Memory B cell (primary cell): ENCODE measurements at regions not wholly inside any gene's neighbourhood (a gene's known extent, or its start where the extent isn't known, plus 50 kb on each side); places are given as distances from the start of the nearest gene placed in this dataset.
"Not testable (repeated sequence)": the region's sequence is repeated elsewhere in the genome, so short reads cannot be mapped to it uniquely, and the experiment has no call there.

Source experiments
- ATAC-seq: fragments of 150-1000 bp; cut with Tn5 transposase; 2 replicates; pipeline ENCODE4 v1.10.0; 2021; ENCODE audit warnings: low read depth, mild to moderate bottlenecking, moderate library complexity
- DNase-seq, 2 donors: peaks; one replicate each; pipeline ENCODE4 v3.0.0; 2022; ENCODE audit warnings: low spot score in 2 of 2
- H3K27ac Mint-ChIP-seq: one replicate; pipeline ENCODE4 v1.8.0; 2022; ENCODE audit warnings: mild to moderate bottlenecking, moderate library complexity, mixed read lengths
- H3K27me3 Mint-ChIP-seq: one replicate; pipeline ENCODE4 v1.8.0; 2022; ENCODE audit warnings: mixed read lengths
- H3K36me3 Mint-ChIP-seq: one replicate; pipeline ENCODE4 v1.8.0; 2022; ENCODE audit warnings: mild to moderate bottlenecking, mixed read lengths
- H3K4me1 Mint-ChIP-seq: one replicate; pipeline ENCODE4 v1.8.0; 2022; ENCODE audit warnings: mixed read lengths
- H3K4me3 Mint-ChIP-seq: one replicate; pipeline ENCODE4 v1.8.0; 2022; ENCODE audit warnings: mild to moderate bottlenecking, moderate library complexity, mixed read lengths
- H3K9me3 Mint-ChIP-seq: one replicate; pipeline ENCODE4 v1.8.0; 2022; ENCODE audit warnings: mixed read lengths

- DNase-seq (no peak), ATAC-seq (no peak)
- no peak overlapping the region for H3K4me3 Mint-ChIP-seq
- peaks cover 6% of the 10 kb centered on the region for H3K9me3 Mint-ChIP-seq
- no peaks in the 10 kb centered on the region for H3K36me3 Mint-ChIP-seq
- H3K4me1 Mint-ChIP-seq: no peaks in the 10 kb centered on the region
- no peak overlapping the region for H3K27ac Mint-ChIP-seq
- H3K27me3 Mint-ChIP-seq: no peaks in the 10 kb centered on the region
Observed at GRCh38 chr13:85132986-85133385, 666.2 kb downstream of the SLITRK6 start.

GRCh38 chr13:85123501-85123900, 675.7 kb downstream of the SLITRK6 start:
- H3K27ac Mint-ChIP-seq, ATAC-seq, H3K9me3 Mint-ChIP-seq, H3K4me3 Mint-ChIP-seq, DNase-seq, H3K36me3 Mint-ChIP-seq, H3K4me1 Mint-ChIP-seq, H3K27me3 Mint-ChIP-seq: not testable (repeated sequence)

- no peak overlapping the region for H3K27ac Mint-ChIP-seq
- no peaks in the 10 kb centered on the region for H3K36me3 Mint-ChIP-seq
- H3K4me3 Mint-ChIP-seq: no peak overlapping the region
- ATAC-seq (no peak), DNase-seq (no peak)
- H3K27me3 Mint-ChIP-seq: no peaks in the 10 kb centered on the region
- no peaks in the 10 kb centered on the region for H3K4me1 Mint-ChIP-seq
- peaks cover 4% of the 10 kb centered on the region for H3K9me3 Mint-ChIP-seq
Observed at GRCh38 chr13:85108356-85108755, 690.9 kb downstream of the SLITRK6 start.

DNA sequence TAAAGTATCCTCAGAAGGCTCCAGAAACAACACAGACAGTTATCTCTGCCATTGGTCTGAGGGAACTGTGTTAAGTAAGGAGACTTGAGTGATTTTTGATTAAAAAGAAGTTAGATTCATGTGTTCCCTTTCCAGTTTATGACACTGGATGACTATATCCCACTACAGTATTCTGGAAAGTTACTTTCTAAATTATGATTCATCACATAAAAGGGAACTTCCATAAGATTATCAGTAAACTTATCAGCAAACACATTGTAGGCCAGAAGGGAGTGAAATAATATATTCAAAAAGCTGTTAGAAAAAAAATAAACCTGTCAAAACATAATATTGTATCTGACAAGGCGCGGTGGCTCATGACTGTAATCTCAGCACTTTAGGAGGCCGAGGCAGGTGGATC, 700.0 kb downstream of the SLITRK6 start:
- H3K9me3 Mint-ChIP-seq: peaks cover 11% of the 10 kb centered on the region
- H3K4me1 Mint-ChIP-seq: no peaks in the 10 kb centered on the region

GRCh38 chr13:85095418-85096272, 703.6 kb downstream of the SLITRK6 start:
- ATAC-seq (no peak), DNase-seq (no peak)
- Mint-ChIP-seq H3K9me3 (peaks cover 7% of the 10 kb centered on the region), H3K4me3 (no peak overlapping the region), H3K27ac (no peak overlapping the region), H3K36me3 (no peaks in the 10 kb centered on the region), H3K27me3 (no peaks in the 10 kb centered on the region), H3K4me1 (no peaks in the 10 kb centered on the region)

More for the DNA sequence above, 700.0 kb downstream of the SLITRK6 start:
- Mint-ChIP-seq H3K4me3 (no peak overlapping the region), H3K36me3 (no peaks in the 10 kb centered on the region), H3K27me3 (no peaks in the 10 kb centered on the region), H3K27ac (no peak overlapping the region)
- no peak for ATAC-seq
- no peak for DNase-seq

DNA sequence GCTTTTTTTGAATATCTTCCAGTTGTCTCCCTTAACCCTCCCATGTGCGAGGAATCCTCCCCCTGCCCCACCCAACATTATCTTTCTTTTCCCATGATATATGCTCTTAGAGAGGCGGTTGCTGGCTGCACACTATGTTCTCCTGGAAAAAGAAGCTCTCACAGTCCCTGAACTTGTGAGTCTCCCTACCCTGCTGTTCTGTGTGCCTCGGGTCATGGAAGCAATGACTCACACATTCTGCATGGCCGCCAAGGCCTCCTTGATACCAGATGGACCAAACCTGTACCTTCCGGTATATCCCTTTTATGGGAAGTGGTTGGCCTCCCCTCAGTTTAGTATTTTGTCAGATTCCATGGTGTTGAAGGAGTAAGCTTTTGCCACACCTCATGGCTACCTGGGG, 705.4 kb downstream of the SLITRK6 start:
- no peak overlapping the region for H3K27ac Mint-ChIP-seq
- no peaks in the 10 kb centered on the region for H3K36me3 Mint-ChIP-seq
- ATAC-seq: no peak
- peaks cover 3% of the 10 kb centered on the region for H3K9me3 Mint-ChIP-seq
- H3K27me3 Mint-ChIP-seq: no peaks in the 10 kb centered on the region
- DNase-seq: no peak
- no peak overlapping the region for H3K4me3 Mint-ChIP-seq
- no peaks in the 10 kb centered on the region for H3K4me1 Mint-ChIP-seq

DNA sequence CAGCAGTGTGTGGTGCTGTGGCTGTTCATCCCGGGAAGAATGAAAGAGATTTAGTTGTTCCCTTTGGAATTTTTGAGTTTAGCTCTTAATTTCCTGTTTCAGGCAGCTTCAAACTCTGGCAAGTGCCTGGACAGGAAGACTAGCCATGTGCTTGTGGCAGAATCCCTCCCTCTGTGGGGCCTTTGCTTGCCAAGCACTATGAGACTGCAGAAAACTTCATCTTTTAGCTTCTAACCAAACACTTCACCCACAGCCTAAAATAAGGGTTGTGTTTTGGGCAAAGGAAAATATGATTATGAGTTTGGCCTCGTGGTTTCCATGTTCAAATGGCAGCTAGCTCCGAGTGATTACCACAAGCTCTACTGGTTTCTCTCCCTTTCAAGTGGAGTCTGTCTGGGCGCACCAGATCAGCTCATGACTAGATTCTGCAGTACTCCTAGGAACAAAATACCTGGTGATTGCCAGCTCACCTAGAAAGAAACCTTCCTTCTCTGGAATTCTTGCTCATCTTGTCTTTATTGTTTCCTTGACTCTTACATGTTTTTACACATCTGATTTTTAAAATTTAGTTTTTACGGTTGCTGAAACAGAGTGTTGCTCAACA, 707.5 kb downstream of the SLITRK6 start:
- ATAC-seq (no peak), DNase-seq (no peak)
- H3K4me3 Mint-ChIP-seq: no peak overlapping the region
- no peaks in the 10 kb centered on the region for H3K36me3 Mint-ChIP-seq
- no peaks in the 10 kb centered on the region for H3K4me1 Mint-ChIP-seq
- H3K9me3 Mint-ChIP-seq: peaks cover 6% of the 10 kb centered on the region
- H3K27me3 Mint-ChIP-seq: no peaks in the 10 kb centered on the region
- H3K27ac Mint-ChIP-seq: no peak overlapping the region

- no peak overlapping the region for H3K4me3 Mint-ChIP-seq
- ATAC-seq (no peak), DNase-seq (no peak)
- H3K9me3 Mint-ChIP-seq: peaks cover 4% of the 10 kb centered on the region
- H3K36me3 Mint-ChIP-seq: no peaks in the 10 kb centered on the region
- H3K4me1 Mint-ChIP-seq: no peaks in the 10 kb centered on the region
- no peaks in the 10 kb centered on the region for H3K27me3 Mint-ChIP-seq
- no peak overlapping the region for H3K27ac Mint-ChIP-seq
Observed at GRCh38 chr13:85089186-85089585, 710.0 kb downstream of the SLITRK6 start.

DNA sequence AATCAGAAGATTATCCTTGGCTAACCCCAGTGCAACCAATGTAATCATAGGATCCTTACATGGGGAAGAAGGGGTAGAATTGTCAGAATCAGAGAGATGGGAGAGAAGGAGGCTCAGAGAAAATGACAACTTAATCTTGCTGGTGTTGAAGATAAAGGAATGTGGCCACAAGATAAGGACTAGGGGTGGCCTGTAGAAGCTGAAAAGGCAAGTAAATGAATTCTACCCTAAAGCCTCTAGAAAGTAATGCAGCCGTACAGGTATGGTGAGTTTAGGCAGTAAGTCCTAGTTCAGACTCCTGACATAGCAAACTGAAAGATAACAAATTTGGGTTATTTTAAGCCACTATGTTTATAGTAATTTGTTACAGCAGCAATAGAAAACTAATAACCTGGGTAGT, 718.5 kb downstream of the SLITRK6 start:
- no peak for DNase-seq
- Mint-ChIP-seq H3K36me3 (no peaks in the 10 kb centered on the region), H3K27me3 (no peaks in the 10 kb centered on the region), H3K27ac (no peak overlapping the region), H3K4me1 (no peaks in the 10 kb centered on the region), H3K9me3 (peaks cover 2% of the 10 kb centered on the region), H3K4me3 (no peak overlapping the region)
- ATAC-seq: no peak

DNA sequence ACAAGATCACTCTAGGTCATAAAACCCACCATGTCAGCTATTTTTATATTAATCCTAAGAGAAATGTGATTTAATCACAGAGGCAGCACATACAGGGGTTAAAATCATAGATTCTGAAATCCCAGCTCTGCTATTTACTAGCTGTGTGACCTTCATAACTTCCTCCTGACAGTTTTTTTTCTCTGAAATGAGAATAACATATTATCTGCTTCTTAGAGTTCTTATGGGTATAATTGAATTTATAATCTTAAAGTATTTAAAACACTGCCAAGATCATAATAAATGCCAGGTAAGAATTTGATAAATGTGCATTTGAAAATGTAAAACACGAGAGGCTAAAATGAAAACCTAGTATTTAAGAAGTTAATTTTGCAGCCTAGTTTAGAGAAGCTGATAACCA, 722.9 kb downstream of the SLITRK6 start:
- Mint-ChIP-seq H3K27me3 (no peaks in the 10 kb centered on the region), H3K9me3 (no peaks in the 10 kb centered on the region), H3K36me3 (no peaks in the 10 kb centered on the region), H3K4me3 (no peak overlapping the region), H3K4me1 (no peaks in the 10 kb centered on the region), H3K27ac (no peak overlapping the region)
- no peak for DNase-seq
- ATAC-seq: no peak

- Mint-ChIP-seq H3K9me3 (no peaks in the 10 kb centered on the region), H3K27ac (no peak overlapping the region), H3K27me3 (no peaks in the 10 kb centered on the region), H3K36me3 (no peaks in the 10 kb centered on the region), H3K4me3 (no peak overlapping the region), H3K4me1 (no peaks in the 10 kb centered on the region)
- ATAC-seq (no peak), DNase-seq (no peak)
Observed at GRCh38 chr13:85074543-85075313, 724.5 kb downstream of the SLITRK6 start.

DNA sequence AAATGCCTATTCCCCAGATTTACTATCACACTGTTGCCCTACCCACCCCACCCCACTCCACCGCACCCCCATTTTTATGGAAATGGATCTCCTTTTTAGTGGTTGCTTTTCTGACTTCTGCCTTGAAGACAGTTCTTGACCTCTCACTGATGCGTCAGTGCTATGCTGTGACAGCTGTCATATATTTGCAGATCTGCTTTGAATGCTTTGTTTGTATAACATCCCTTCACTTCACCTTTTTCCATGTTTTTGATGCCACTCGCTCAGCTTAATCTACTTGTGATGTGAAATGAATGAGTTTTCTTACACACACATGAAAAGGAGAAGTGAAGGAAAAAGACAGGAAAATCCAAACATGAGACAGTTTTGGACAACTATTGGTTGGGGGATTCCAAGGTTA, 731.0 kb downstream of the SLITRK6 start:
- Mint-ChIP-seq H3K27ac (no peak overlapping the region), H3K27me3 (no peaks in the 10 kb centered on the region), H3K4me3 (no peak overlapping the region), H3K9me3 (peaks cover 2% of the 10 kb centered on the region), H3K4me1 (no peaks in the 10 kb centered on the region), H3K36me3 (no peaks in the 10 kb centered on the region)
- DNase-seq (no peak), ATAC-seq (no peak)

- Mint-ChIP-seq H3K4me3 (no peak overlapping the region), H3K36me3 (no peaks in the 10 kb centered on the region), H3K27me3 (no peaks in the 10 kb centered on the region), H3K4me1 (no peaks in the 10 kb centered on the region), H3K27ac (no peak overlapping the region), H3K9me3 (peaks cover 4% of the 10 kb centered on the region)
- ATAC-seq (no peak), DNase-seq (no peak)
Observed at GRCh38 chr13:85040215-85040614, 759.0 kb downstream of the SLITRK6 start.

DNA sequence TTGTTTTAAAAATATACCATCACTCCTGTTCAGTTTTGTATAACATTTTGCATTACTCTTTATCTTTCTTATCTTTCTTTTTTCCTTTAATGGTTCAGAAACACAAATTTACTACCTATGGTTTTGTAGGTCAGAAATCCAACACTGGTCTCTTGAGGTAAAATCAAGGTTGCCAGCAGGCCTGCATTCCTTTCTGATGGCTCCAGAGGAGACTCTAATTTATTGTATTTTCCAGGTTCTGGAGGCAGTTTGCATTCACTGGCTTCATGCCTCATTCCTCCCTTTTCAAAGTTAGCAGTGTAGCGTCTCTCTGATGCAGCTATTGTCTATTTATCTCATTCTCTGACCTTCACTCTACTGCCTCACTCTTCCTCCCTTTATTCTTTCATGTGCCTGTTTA, 767.4 kb downstream of the SLITRK6 start:
- H3K4me1 Mint-ChIP-seq: no peaks in the 10 kb centered on the region

More for the DNA sequence above, 767.4 kb downstream of the SLITRK6 start:
- ATAC-seq (no peak), DNase-seq (no peak)
- no peak overlapping the region for H3K4me3 Mint-ChIP-seq
- no peaks in the 10 kb centered on the region for H3K27me3 Mint-ChIP-seq
- no peak overlapping the region for H3K27ac Mint-ChIP-seq
- H3K36me3 Mint-ChIP-seq: no peaks in the 10 kb centered on the region
- H3K9me3 Mint-ChIP-seq: peaks cover 6% of the 10 kb centered on the region
